K562 (cell line): ENCODE measurements at regions not wholly inside any gene's neighbourhood (a gene's known extent, or its start where the extent isn't known, plus 50 kb on each side); places are given as distances from the start of the nearest gene placed in this dataset.
A peak's percentile ranks its signal among the peaks of the same experiment; 100 is the strongest.

ENCODE experiments used
- ARID2 ChIP-seq: fragments of 450-650 bp; IDR thresholded peaks from 2 replicates; pipeline ENCODE4 v1.6.1; 2017; ENCODE audit warnings: antibody characterized with exemption, mild to moderate bottlenecking
- BACH1 ChIP-seq: fragments of 200-800 bp; sonication (Bioruptor generic); IDR thresholded peaks from 2 replicates; pipeline ENCODE4 v1.6.1; 2016; ENCODE audit warnings: missing genetic modification characterization, missing compliant biosample characterization
- BMI1 ChIP-seq: fragments of 150-350 bp; IDR thresholded peaks from 2 replicates; pipeline ENCODE4 v1.6.1; 2014; ENCODE audit warnings: low read length
- CAMTA2 ChIP-seq: fragments of 250-450 bp; sonication (Bioruptor Pico); conservative IDR thresholded peaks from 2 replicates; pipeline ENCODE4 v1.5.1; 2022
- CCNT2 ChIP-seq: IDR thresholded peaks from 2 replicates; pipeline ENCODE4 v1.6.1; 2011; ENCODE audit warnings: borderline replicate concordance, low read depth, mild to moderate bottlenecking, moderate library complexity, mixed read lengths, low read length; ENCODE audit not compliant: insufficient read length; ENCODE audit errors: extremely low read depth
- ELK3 ChIP-seq: fragments of 450-650 bp; formaldehyde crosslinking; IDR thresholded peaks from 2 replicates; pipeline ENCODE4 v1.4.0; 2020; ENCODE audit warnings: mild to moderate bottlenecking
- FOS ChIP-seq: IDR thresholded peaks from 3 replicates; pipeline ENCODE4 v1.6.1; 2011; ENCODE audit not compliant: insufficient read length; ENCODE audit errors: extremely low read depth
- GTF2F1 ChIP-seq: IDR thresholded peaks from 2 replicates; pipeline ENCODE4 v1.6.1; 2011; ENCODE audit warnings: low read depth, low read length, improper control_type of control experiment
- KDM1A ChIP-seq, 2 experiments: fragments of 450-650 bp; IDR thresholded peaks; 2 replicates each; pipeline ENCODE4 v1.6.1; 2016; ENCODE audit warnings: mild to moderate bottlenecking in 2 of 2
- NONO ChIP-seq, 2 experiments: fragments of 200-400 bp in 1 of 2; fragments of 450-650 bp in 1 of 2; formaldehyde crosslinking in 1 of 2; IDR thresholded peaks; 2 replicates each; pipeline ENCODE4 v1.6.1; 2017; ENCODE audit warnings: low read depth in 2 of 2, mild to moderate bottlenecking in 2 of 2, moderate library complexity in 2 of 2, low read length in 1 of 2
- SFPQ ChIP-seq: fragments of 200-400 bp; formaldehyde crosslinking; IDR thresholded peaks from 2 replicates; pipeline ENCODE4 v1.6.1; 2017; ENCODE audit warnings: mild to moderate bottlenecking, low read depth, low read length, moderate library complexity
- SRF ChIP-seq, 2 experiments: fragments of 250-450, 450-650 bp in 1 of 2; sonication (Bioruptor Pico) in 1 of 2; sonication (generic) in 1 of 2; formaldehyde crosslinking; IDR thresholded peaks; 2 replicates each; pipeline versions ENCODE4 v1.5.0 to v1.5.1; 2020 to 2022; ENCODE audit warnings: mild to moderate bottlenecking in 1 of 2, missing genetic modification reagents in 1 of 2
- THAP12 ChIP-seq: fragments of 250-450 bp; sonication (Bioruptor Pico); IDR thresholded peaks from 2 replicates; pipeline ENCODE4 v1.9.0; 2021; ENCODE audit warnings: mild to moderate bottlenecking, inconsistent platforms
- TRIM24 ChIP-seq, 2 experiments: fragments of 450-650 bp; IDR thresholded peaks; 2 replicates each; pipeline ENCODE4 v1.6.1; 2016
- YBX1 ChIP-seq: fragments of 450-650 bp; IDR thresholded peaks from 2 replicates; pipeline ENCODE4 v1.7.1; 2016; ENCODE audit warnings: mild to moderate bottlenecking
- ZBTB1 ChIP-seq: sonication (generic); formaldehyde crosslinking; IDR thresholded peaks from 2 replicates; pipeline ENCODE4 v1.8.1; 2023; ENCODE audit warnings: missing genetic modification reagents, low read depth, mild to moderate bottlenecking, borderline replicate concordance
- ZBTB17 ChIP-seq: fragments of 450-650 bp; formaldehyde crosslinking; IDR thresholded peaks from 2 replicates; pipeline ENCODE4 v1.4.0; 2020; ENCODE audit warnings: mild to moderate bottlenecking
- ZBTB34 ChIP-seq: fragments of 250-450 bp; sonication (Bioruptor Pico); IDR thresholded peaks from 2 replicates; pipeline ENCODE4 v1.8.0; 2021; ENCODE audit warnings: mild to moderate bottlenecking, moderate library complexity
- ZNF217 ChIP-seq: sonication (generic); formaldehyde crosslinking; IDR thresholded peaks from 2 replicates; pipeline ENCODE4 v1.8.0; 2022; ENCODE audit warnings: mild to moderate bottlenecking, missing genetic modification reagents
- ZNF586 ChIP-seq: fragments of 450-650 bp; formaldehyde crosslinking; conservative IDR thresholded peaks from 2 replicates; pipeline ENCODE4 v1.4.0; 2020; ENCODE audit warnings: mild to moderate bottlenecking, moderate library complexity
- ZSCAN29 ChIP-seq: fragments of 450-650 bp; IDR thresholded peaks from 2 replicates; pipeline ENCODE4 v1.6.1; 2017
- ZZZ3 ChIP-seq: fragments of 450-650 bp; IDR thresholded peaks from 2 replicates; pipeline ENCODE4 v1.6.1; 2016; ENCODE audit warnings: antibody characterized with exemption, mild to moderate bottlenecking, moderate library complexity

- TF ChIP-seq ARID2 (no peak), ZBTB17 (peak; percentile 45; the same call in 1 of the 2 replicates), ZSCAN29 (no peak), ZNF217 (CRISPR knock-in tag) (no peak), CAMTA2 (no peak), NONO (IDR thresholded peaks at IDR 0.05; ENCODE audit: low read depth in 2 of 2, low read length in 1 of 2) (0 out of 4 replicates have a peak, but pooled peaks of 1 of the 2 experiments have one; percentile 32), SFPQ (no peak), ELK3 (CRISPR knock-in tag) (no peak), FOS (no peak), YBX1 (no peak), GTF2F1 (no peak), ZBTB1 (0 out of 2 replicates have a peak, but pooled peaks have one; percentile 60), BMI1 (no peak), CCNT2 (peak; percentile 90), KDM1A (IDR thresholded peaks at IDR 0.05) (0 out of 4 replicates have a peak, but pooled peaks have one; percentile 12 to 24), TRIM24 (IDR thresholded peaks at IDR 0.05) (no peak), ZBTB34 (CRISPR knock-in tag) (no peak), SRF (CRISPR knock-in tag; IDR thresholded peaks at IDR 0.05) (no peak), BACH1 (tag) (no peak), THAP12 (CRISPR knock-in tag) (0 out of 2 replicates have a peak, but pooled peaks have one; percentile 7), ZZZ3 (no peak), ZNF586 (CRISPR knock-in tag) (no peak)
Observed at GRCh38 chr2:64859312-64860212, 129.6 kb upstream of the SLC1A4 start (continued).
